ENCODE measurements at regions not wholly inside any gene's neighbourhood (a gene's known extent, or its start where the extent isn't known, plus 50 kb on each side); places are given as distances from the start of the nearest gene placed in this dataset.
"Not testable (repeated sequence)": the region's sequence is repeated elsewhere in the genome, so short reads cannot be mapped to it uniquely, and the experiment has no call there.

DNA sequence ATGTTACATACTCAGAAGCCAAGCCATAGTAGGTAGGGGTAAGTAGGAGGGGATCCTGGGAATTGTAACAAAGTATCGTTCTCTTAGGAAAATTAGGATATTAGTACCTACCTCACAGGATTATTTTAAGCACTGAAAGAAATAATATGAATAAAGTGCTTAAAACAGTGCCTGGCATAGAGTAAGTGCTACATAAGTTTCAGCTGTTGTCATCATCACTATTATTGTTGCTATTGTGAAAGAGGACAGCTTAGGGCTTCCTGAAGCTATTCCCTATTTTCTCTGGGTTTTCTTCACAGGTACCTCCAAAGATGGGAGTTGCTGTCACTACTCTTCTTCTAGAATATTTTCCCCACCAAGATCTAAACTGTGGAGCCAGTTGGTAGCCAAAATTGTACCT is 443.7 kb upstream of the FGF16 start:
- no peak for TF ChIP-seq POLR2A (IDR thresholded peaks at IDR 0.05)
- TF ChIP-seq, protein P1, sequence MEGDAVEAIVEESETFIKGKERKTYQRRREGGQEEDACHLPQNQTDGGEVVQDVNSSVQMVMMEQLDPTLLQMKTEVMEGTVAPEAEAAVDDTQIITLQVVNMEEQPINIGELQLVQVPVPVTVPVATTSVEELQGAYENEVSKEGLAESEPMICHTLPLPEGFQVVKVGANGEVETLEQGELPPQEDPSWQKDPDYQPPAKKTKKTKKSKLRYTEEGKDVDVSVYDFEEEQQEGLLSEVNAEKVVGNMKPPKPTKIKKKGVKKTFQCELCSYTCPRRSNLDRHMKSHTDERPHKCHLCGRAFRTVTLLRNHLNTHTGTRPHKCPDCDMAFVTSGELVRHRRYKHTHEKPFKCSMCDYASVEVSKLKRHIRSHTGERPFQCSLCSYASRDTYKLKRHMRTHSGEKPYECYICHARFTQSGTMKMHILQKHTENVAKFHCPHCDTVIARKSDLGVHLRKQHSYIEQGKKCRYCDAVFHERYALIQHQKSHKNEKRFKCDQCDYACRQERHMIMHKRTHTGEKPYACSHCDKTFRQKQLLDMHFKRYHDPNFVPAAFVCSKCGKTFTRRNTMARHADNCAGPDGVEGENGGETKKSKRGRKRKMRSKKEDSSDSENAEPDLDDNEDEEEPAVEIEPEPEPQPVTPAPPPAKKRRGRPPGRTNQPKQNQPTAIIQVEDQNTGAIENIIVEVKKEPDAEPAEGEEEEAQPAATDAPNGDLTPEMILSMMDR (IDR thresholded peaks at IDR 0.05) = no peak
- TF ChIP-seq POLR2AphosphoS5 (IDR thresholded peaks at IDR 0.05; ENCODE audit: insufficient read depth in 1 of 2, low read depth in 1 of 2) = no peak

DNA sequence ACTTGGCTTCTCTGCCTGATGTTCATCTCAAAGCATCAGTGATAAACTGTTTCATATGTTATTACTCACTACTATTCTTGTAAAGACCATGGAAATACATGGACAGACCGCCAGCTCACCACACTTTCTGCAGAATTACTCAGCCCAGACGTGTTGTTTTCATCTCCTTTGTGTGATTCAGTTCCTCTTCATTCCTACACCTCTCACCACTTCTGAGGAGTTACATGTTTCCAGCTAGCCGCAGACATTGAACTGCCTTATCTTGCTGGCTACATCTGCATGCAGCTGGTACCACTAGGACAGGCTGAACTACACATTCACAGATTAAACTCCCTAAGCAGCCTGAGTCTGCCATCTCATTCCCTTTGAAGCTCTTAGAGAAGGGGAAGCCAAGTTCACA is 443.2 kb upstream of the FGF16 start:
- Histone ChIP-seq H3K9me3 (no peaks in the 10 kb centered on the region), H3K36me3 (no peaks in the 10 kb centered on the region)
- no peak for DNase-seq (ENCODE audit: extremely low spot score in 2 of 2)

More for the DNA sequence above, 443.7 kb upstream of the FGF16 start:
- Histone ChIP-seq H3K27me3 (no peaks in the 10 kb centered on the region), H3K9me3 (no peaks in the 10 kb centered on the region), H3K27ac (no peak overlapping the region), H3K4me1 (no peaks in the 10 kb centered on the region), H3K36me3 (no peaks in the 10 kb centered on the region), H3K4me3 (no peak overlapping the region)
- intact Hi-C loops (cut with DNase I) = no loop called here
- DNase-seq (ENCODE audit: extremely low spot score in 2 of 2) = no peak

DNA sequence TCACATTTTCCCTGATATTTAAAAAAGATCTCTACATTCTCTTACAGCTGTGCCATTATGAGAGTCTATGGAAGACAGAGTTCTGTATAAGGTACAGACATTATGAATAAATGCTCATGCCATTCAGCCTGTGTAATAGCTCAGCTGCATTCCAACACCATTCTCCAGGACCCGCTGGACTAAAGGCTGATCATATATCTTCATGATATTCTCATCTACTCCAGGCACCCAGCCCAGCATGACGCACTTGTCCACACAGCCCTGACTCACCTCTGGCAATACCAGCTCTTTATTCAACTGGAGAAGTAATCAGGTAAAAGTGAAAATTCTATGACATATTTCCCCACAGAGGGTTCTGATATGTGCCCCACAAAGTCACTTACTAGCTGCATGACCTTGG is 437.5 kb upstream of the FGF16 start:
- H3K27ac ChIP-seq = no peak overlapping the region
- no peaks in the 10 kb centered on the region for H3K9me3 ChIP-seq
- no peaks in the 10 kb centered on the region for H3K36me3 ChIP-seq
- TF ChIP-seq POLR2A (IDR thresholded peaks at IDR 0.05) = no peak
- TF ChIP-seq POLR2AphosphoS5 (IDR thresholded peaks at IDR 0.05; ENCODE audit: insufficient read depth in 1 of 2, low read depth in 1 of 2) = no peak
- TF ChIP-seq, protein P1 (IDR thresholded peaks at IDR 0.05) = no peak
- no peaks in the 10 kb centered on the region for H3K27me3 ChIP-seq
- no peak overlapping the region for H3K4me3 ChIP-seq
- no peaks in the 10 kb centered on the region for H3K4me1 ChIP-seq
- intact Hi-C loops (cut with DNase I) = no loop called here
- no peak for DNase-seq (ENCODE audit: extremely low spot score in 2 of 2)

More for the DNA sequence above, 443.2 kb upstream of the FGF16 start:
- Histone ChIP-seq H3K4me1 (no peaks in the 10 kb centered on the region), H3K27ac (no peak overlapping the region), H3K4me3 (no peak overlapping the region), H3K27me3 (no peaks in the 10 kb centered on the region)
- intact Hi-C loops (cut with DNase I) = no loop called here
- TF ChIP-seq POLR2A (IDR thresholded peaks at IDR 0.05) = no peak
- no peak for TF ChIP-seq POLR2AphosphoS5 (IDR thresholded peaks at IDR 0.05; ENCODE audit: insufficient read depth in 1 of 2, low read depth in 1 of 2)
- TF ChIP-seq, protein P1 (IDR thresholded peaks at IDR 0.05) = no peak

DNA sequence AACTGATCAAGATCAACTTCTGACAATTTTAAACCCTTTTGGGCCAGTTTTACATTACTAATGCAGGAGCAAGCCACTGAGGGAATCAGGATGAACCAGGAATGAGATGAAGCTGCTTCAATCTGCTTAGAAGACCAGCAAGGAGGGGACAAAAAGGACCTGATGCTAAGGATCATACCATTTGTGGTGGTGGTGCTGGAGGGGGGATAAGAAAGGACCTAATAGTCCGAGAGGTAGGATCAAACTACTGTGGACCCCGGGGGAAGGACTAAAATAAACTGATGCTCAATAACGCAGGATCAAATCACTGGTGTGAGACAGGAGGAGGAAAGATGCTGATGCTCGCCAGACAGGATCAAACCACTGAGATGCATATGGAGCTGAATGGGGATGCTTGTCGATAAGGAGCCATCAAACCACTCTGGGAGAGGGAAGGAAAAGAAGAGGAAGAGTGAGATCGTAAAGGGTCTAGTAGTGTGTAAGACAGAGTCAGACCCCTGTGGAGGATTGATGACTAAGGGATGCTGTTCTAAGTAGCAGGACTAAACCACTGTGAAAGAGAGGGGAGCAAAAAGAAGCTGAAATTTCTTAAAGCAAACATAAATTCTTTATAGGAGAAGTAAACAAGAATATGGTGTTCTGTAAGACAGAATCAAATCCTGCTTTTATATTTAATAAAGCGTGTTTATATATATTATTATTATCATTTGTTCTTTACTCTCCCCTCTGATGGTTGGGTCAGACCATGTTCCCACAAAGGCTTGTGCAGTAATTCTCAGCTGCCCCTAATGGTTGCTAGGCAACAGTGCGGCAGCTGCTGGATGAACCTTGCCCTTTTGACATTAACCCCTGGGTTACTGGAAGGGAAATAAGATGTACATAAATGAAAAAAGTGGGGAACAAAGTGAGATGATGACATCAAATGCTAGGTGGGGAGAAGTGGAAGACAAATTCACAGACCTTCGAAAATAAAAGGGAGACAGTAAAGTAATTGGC is 432.5 kb upstream of the FGF16 start:
- Histone ChIP-seq H3K36me3 (no peaks in the 10 kb centered on the region), H3K4me1 (no peaks in the 10 kb centered on the region), H3K9me3 (no peaks in the 10 kb centered on the region), H3K27me3 (no peaks in the 10 kb centered on the region), H3K4me3 (no peak overlapping the region), H3K27ac (no peak overlapping the region)
- intact Hi-C loops (cut with DNase I) = no loop called here
- TF ChIP-seq POLR2AphosphoS5 (IDR thresholded peaks at IDR 0.05; ENCODE audit: insufficient read depth in 1 of 2, low read depth in 1 of 2) (no peak), POLR2A (IDR thresholded peaks at IDR 0.05) (no peak)
- TF ChIP-seq, protein P1 (IDR thresholded peaks at IDR 0.05) = no peak
- no peak for DNase-seq (ENCODE audit: extremely low spot score in 2 of 2)

DNA sequence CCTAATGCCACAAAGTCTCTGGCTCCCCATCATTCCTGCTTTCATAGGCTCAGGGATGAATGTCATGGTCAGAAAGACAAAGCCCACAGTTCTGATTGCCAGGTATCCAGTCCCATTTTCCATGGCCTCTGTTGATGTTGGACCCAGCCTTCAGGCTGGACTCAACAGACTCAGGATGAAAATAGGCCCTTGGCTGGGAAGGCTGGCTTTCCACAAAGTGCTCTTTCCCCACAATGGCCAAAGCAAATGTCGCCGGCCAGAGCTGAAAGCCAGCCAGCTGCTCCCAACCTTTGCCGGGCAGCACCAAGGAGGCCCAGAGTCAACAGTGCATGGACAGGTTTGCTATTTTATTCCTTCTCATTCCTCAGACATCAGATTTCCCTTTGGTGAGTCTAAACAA is 430.1 kb upstream of the FGF16 start:
- Histone ChIP-seq H3K27me3 (no peaks in the 10 kb centered on the region), H3K27ac (no peak overlapping the region), H3K4me1 (no peaks in the 10 kb centered on the region), H3K4me3 (no peak overlapping the region), H3K36me3 (no peaks in the 10 kb centered on the region), H3K9me3 (no peaks in the 10 kb centered on the region)
- intact Hi-C loops (cut with DNase I) = no loop called here
- DNase-seq (ENCODE audit: extremely low spot score in 2 of 2) = no peak
- TF ChIP-seq, protein P1 (IDR thresholded peaks at IDR 0.05) = no peak
- TF ChIP-seq POLR2A (IDR thresholded peaks at IDR 0.05) (no peak), POLR2AphosphoS5 (IDR thresholded peaks at IDR 0.05; ENCODE audit: insufficient read depth in 1 of 2, low read depth in 1 of 2) (no peak)

DNA sequence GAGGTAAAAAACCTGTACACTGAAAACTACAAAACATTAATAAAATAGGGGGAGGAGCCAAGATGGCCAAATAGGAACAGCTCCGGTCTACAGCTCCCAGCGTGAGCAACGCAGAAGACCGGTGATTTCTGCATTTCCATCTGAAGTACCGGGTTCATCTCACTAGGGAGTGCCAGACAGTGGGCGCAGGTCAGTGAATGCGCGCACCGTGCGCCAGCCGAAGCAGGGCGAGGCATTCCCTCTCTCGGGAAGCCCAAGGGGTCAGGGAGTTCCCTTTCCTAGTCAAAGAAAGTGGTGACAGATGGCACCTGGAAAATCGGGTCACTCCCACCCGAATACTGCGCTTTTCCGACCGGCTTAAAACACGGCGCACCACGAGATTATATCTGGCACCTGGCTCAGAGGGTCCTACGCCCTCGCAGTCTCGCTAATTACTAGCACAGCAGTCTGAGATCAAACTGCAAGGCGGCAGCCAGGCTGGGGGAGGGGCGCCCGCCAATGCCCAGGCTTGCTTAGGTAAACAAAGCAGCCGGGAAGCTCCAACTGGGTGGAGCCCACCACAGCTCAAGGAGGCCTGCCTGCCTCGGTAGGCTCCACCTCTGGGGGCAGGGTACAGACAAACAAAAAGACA is 400.9 kb upstream of the FGF16 start:
- H3K9me3 ChIP-seq; intact Hi-C loops (cut with DNase I); H3K27me3 ChIP-seq; H3K27ac ChIP-seq; DNase-seq (ENCODE audit: extremely low spot score in 2 of 2); H3K36me3 ChIP-seq; H3K4me1 ChIP-seq: not testable (repeated sequence)
- H3K4me3 ChIP-seq = peak overlapping the region; percentile 14 to 19

Measured in vagina (tissue), 2 donors.